Testis (tissue), 2 donors: ENCODE measurements at regions not wholly inside any gene's neighbourhood (a gene's known extent, or its start where the extent isn't known, plus 50 kb on each side); places are given as distances from the start of the nearest gene placed in this dataset.

ENCODE experiments used
- DNase-seq: peaks from one replicate; pipeline ENCODE4 v3.0.0-alpha.2; 2019
- H3K27ac ChIP-seq, 2 donors: fragments of 200-600 bp; sonication (generic); one replicate each; pipeline ENCODE4 v1.5.1; 2019
- H3K27me3 ChIP-seq: fragments of 200-600 bp; sonication (generic); one replicate; pipeline ENCODE4 v1.5.1; 2019
- H3K36me3 ChIP-seq: fragments of 200-600 bp; sonication (generic); one replicate; pipeline ENCODE4 v1.5.1; 2017; ENCODE audit warnings: low read depth; ENCODE audit errors: missing control alignments
- H3K4me1 ChIP-seq: fragments of 200-600 bp; sonication (generic); one replicate; pipeline ENCODE4 v1.5.1; 2019
- H3K4me3 ChIP-seq, 2 donors: fragments of 200-600 bp; sonication (generic); one replicate each; pipeline ENCODE4 v1.5.1; 2017 to 2019
- H3K9me3 ChIP-seq: fragments of 200-600 bp; sonication (generic); one replicate; pipeline ENCODE4 v1.5.1; 2017
- POLR2A ChIP-seq: fragments of 450-650 bp; IDR thresholded peaks from one replicate; pipeline ENCODE4 v1.6.1; 2017; ENCODE audit warnings: antibody characterized with exemption, mild to moderate bottlenecking, moderate library complexity
- WGBS, 2 donors: methylation state at CpG; one replicate each; pipeline ENCODE4 v1.1.5; 2018; 5-methylcytosine and 5-hydroxymethylcytosine counted together
- intact Hi-C: fragments of 100-400 bp; cut with DNase I; formaldehyde crosslinking; loops from one replicate; pipeline ENCODE4 v1.15.1; 2023; ENCODE audit warnings: low total_unique reads
- TF ChIP-seq, protein P1 (sequence below), 3 experiments: fragments of 450-650 bp in 2 of 3; fragments of 200-600 bp in 1 of 3; sonication (generic) in 1 of 3; IDR thresholded peaks; one replicate each; pipeline ENCODE4 v1.5.1; 2016 to 2019; ENCODE audit warnings: antibody characterized with exemption in 3 of 3, mild to moderate bottlenecking in 2 of 3, moderate library complexity in 1 of 3

DNA sequence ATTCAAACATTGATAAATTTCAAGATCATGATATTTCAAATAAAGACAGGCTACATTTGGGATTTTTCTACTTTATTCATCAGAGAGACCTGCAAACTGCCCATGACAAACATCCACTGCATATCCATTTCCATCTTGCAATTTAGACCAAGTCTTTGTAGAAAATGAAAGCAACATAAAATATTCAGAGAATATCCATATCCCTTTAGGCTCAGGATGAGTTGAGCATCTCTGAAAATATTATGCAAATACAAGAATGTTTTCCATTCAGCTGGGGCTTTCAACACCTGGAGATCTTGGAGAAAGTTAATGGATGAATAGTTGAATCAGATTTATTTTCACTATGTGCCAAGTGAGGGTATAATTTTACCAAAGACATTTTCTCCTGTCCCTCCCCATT lies 103.4 kb downstream of the TUSC7 start:
- no peak overlapping the region for H3K4me3 ChIP-seq
- intact Hi-C loops = no loop called here
- H3K9me3 ChIP-seq = no peaks in the 10 kb centered on the region

DNA sequence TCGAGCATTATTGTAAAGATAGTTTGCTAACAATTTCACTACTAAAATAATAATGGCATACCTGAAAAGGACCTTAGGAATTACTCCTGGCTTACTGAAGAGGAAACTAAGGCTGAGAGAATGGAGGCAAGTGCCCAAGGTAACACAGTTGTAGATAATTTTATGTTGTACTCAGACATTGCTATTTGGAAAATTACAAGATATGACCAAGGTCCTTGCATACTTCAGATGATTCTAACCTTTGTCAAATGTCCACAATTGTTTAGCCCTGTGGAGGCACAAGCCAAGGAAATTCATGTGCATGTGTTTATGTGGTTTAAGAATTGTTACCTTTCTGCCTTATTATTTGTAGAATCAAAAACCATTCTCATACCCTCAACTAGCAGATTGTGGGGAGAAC lies 105.7 kb downstream of the TUSC7 start:
- H3K4me1 ChIP-seq = no peaks in the 10 kb centered on the region
- TF ChIP-seq, protein P1, sequence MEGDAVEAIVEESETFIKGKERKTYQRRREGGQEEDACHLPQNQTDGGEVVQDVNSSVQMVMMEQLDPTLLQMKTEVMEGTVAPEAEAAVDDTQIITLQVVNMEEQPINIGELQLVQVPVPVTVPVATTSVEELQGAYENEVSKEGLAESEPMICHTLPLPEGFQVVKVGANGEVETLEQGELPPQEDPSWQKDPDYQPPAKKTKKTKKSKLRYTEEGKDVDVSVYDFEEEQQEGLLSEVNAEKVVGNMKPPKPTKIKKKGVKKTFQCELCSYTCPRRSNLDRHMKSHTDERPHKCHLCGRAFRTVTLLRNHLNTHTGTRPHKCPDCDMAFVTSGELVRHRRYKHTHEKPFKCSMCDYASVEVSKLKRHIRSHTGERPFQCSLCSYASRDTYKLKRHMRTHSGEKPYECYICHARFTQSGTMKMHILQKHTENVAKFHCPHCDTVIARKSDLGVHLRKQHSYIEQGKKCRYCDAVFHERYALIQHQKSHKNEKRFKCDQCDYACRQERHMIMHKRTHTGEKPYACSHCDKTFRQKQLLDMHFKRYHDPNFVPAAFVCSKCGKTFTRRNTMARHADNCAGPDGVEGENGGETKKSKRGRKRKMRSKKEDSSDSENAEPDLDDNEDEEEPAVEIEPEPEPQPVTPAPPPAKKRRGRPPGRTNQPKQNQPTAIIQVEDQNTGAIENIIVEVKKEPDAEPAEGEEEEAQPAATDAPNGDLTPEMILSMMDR (IDR thresholded peaks at IDR 0.05) = no peak
- no peak for TF ChIP-seq POLR2A
- 75 to 80% methylated on average over 1 of the region's 1 CpG for WGBS, 2 donors
- no peak overlapping the region for H3K4me3 ChIP-seq
- DNase-seq = no peak
- H3K36me3 ChIP-seq = no peaks in the 10 kb centered on the region
- H3K27ac ChIP-seq = no peak overlapping the region
- intact Hi-C loops = no loop called here
- H3K27me3 ChIP-seq = no peaks in the 10 kb centered on the region
- no peaks in the 10 kb centered on the region for H3K9me3 ChIP-seq

More for the DNA sequence above, 103.4 kb downstream of the TUSC7 start:
- TF ChIP-seq POLR2A = no peak
- TF ChIP-seq, protein P1 (IDR thresholded peaks at IDR 0.05) = no peak
- no peak for DNase-seq
- no peaks in the 10 kb centered on the region for H3K4me1 ChIP-seq
- H3K36me3 ChIP-seq = no peaks in the 10 kb centered on the region
- no peaks in the 10 kb centered on the region for H3K27me3 ChIP-seq
- H3K27ac ChIP-seq = no peak overlapping the region

DNA sequence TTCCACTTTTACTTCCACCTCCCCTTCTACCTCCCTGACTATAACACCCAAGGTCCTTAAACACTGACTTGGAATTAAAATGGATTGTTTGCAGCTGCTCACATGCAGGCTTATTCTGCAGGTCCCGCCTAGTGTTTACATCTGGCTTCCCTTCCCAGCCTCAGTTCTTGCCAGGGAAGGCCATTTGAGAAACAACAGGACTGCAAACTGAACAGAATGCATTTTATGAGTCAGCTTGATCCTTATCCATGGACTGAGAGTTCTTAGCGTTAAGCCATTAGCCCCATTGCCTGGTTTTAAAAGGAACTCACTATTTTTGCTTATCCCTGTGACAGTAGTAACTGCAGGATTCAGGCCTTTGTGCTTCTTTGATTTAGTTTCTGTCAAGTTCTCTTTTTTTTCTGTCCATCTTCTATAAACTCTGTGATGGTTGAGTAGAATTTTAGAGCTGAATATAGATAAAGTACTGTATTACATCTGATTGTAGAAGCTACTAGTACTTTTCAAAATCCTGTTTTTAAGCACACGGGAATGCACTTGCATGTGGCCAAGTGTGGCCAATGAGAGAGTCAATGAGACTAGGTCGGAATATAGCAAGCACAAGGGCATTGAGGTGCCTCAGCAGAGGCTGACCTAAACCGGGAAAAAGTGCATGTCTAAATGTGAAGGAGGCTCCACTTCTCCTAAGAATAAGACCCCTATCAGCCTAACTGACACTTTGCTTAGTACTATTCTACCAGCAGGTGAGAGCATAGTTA lies 106.4 kb downstream of the TUSC7 start:
- H3K4me1 ChIP-seq = no peaks in the 10 kb centered on the region
- whole genome bisulfite sequencing, 2 donors = 56% methylated on average over 5 of the region's 5 CpGs
- H3K9me3 ChIP-seq = no peaks in the 10 kb centered on the region
- no peak overlapping the region for H3K27ac ChIP-seq
- DNase-seq = peak; percentile 16
- no peaks in the 10 kb centered on the region for H3K27me3 ChIP-seq
- intact Hi-C loops = no loop called here
- no peaks in the 10 kb centered on the region for H3K36me3 ChIP-seq
- no peak for TF ChIP-seq POLR2A
- TF ChIP-seq, protein P1 (IDR thresholded peaks at IDR 0.05) = no peak
- H3K4me3 ChIP-seq = no peak overlapping the region

DNA sequence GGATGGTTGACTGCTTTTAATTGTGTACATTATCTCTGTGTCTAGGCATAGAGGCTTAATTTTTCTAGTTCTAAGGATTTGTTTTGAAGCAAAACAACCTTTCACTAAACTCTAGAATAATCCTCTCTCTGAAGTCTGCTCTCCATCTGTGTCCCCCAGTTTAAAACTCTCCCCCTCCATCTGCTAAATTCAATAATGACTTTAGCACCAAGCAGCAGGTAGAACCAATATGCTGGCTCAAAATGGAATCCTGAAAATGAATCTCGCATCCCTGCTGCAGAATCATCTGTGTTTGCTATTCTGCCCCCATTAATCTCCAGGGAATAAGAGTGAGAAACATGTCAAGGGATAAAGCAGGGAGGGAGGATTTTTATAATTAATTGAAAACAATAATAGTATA lies 111.8 kb downstream of the TUSC7 start:
- TF ChIP-seq, protein P1 (IDR thresholded peaks at IDR 0.05) = no peak
- no peak for TF ChIP-seq POLR2A
- H3K27me3 ChIP-seq = no peaks in the 10 kb centered on the region
- intact Hi-C loops = no loop called here
- no peak for DNase-seq
- WGBS, 2 donors = 85 to 88% methylated on average over 1 of the region's 1 CpG
- H3K27ac ChIP-seq = no peak overlapping the region
- no peaks in the 10 kb centered on the region for H3K9me3 ChIP-seq
- H3K36me3 ChIP-seq = no peaks in the 10 kb centered on the region
- no peak overlapping the region for H3K4me3 ChIP-seq
- no peaks in the 10 kb centered on the region for H3K4me1 ChIP-seq

DNA sequence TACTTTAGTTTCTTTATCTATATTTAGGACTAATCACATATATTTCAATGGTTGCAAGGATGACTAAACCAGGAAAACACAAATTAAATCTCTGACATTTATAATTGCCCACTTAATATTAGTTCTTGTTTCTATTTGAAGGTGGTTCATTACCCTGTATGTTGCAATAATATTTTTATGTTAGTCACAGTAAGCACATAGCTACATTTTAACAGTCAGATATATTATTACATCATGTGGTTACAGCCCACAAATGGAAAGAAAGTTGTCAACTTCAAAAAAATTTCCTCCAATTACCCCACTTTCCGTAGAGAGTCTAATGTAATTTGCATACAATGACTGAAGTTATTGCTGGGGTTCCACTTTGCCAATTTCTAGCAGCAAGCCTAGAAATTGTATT lies 114.6 kb downstream of the TUSC7 start:
- Histone ChIP-seq H3K27me3 (no peaks in the 10 kb centered on the region), H3K9me3 (no peaks in the 10 kb centered on the region), H3K4me3 (no peak overlapping the region), H3K27ac (no peak overlapping the region), H3K4me1 (no peaks in the 10 kb centered on the region), H3K36me3 (no peaks in the 10 kb centered on the region)
- 67 to 93% methylated on average over 1 of the region's 1 CpG for WGBS, 2 donors
- TF ChIP-seq, protein P1 (IDR thresholded peaks at IDR 0.05) = no peak
- no peak for TF ChIP-seq POLR2A
- intact Hi-C loops = no loop called here
- no peak for DNase-seq
